Central memory CD8-positive, alpha-beta T cell (primary cell): ENCODE measurements at regions not wholly inside any gene's neighbourhood (a gene's known extent, or its start where the extent isn't known, plus 50 kb on each side); places are given as distances from the start of the nearest gene placed in this dataset.

Experiments
- ATAC-seq: fragments of 150-1000 bp; cut with Tn5 transposase; replicated peaks from 2 replicates; pipeline ENCODE4 v1.10.0; 2022; ENCODE audit warnings: mild to moderate bottlenecking, moderate FRiP score, moderate number of reproducible peaks; ENCODE audit not compliant: poor library complexity, severe bottlenecking; ENCODE audit errors: extremely low read depth
- DNase-seq, 2 donors: peaks; one replicate each; pipeline ENCODE4 v3.0.0; 2021; ENCODE audit warnings: low spot score in 2 of 2
- H3K27ac Mint-ChIP-seq: one replicate; pipeline ENCODE4 v1.8.0; 2022; ENCODE audit warnings: low read depth, mild to moderate bottlenecking, moderate library complexity, mixed read lengths
- H3K27me3 Mint-ChIP-seq: one replicate; pipeline ENCODE4 v1.8.0; 2022; ENCODE audit warnings: mixed read lengths
- H3K36me3 Mint-ChIP-seq: one replicate; pipeline ENCODE4 v1.8.0; 2022; ENCODE audit warnings: mild to moderate bottlenecking, moderate library complexity, mixed read lengths; ENCODE audit not compliant: insufficient read depth
- H3K4me1 Mint-ChIP-seq: one replicate; pipeline ENCODE4 v1.8.0; 2022; ENCODE audit warnings: mixed read lengths
- H3K4me3 Mint-ChIP-seq: one replicate; pipeline ENCODE4 v1.8.0; 2022; ENCODE audit warnings: mild to moderate bottlenecking, moderate library complexity, mixed read lengths
- H3K9me3 Mint-ChIP-seq: one replicate; pipeline ENCODE4 v1.8.0; 2022; ENCODE audit warnings: mixed read lengths

GRCh38 chr11:69395287-69395686, 86.2 kb upstream of the LINC01488 start:
- no peaks in the 10 kb centered on the region for H3K36me3 Mint-ChIP-seq
- H3K9me3 Mint-ChIP-seq: no peaks in the 10 kb centered on the region
- DNase-seq: no peak
- no peak for ATAC-seq
- H3K27me3 Mint-ChIP-seq: peaks cover 19% of the 10 kb centered on the region
- H3K4me1 Mint-ChIP-seq: no peaks in the 10 kb centered on the region
- no peak overlapping the region for H3K4me3 Mint-ChIP-seq
- H3K27ac Mint-ChIP-seq: no peak overlapping the region

- Mint-ChIP-seq H3K27me3 (peaks cover 11% of the 10 kb centered on the region), H3K36me3 (no peaks in the 10 kb centered on the region), H3K9me3 (no peaks in the 10 kb centered on the region), H3K27ac (no peak overlapping the region), H3K4me3 (no peak overlapping the region), H3K4me1 (peaks cover 3% of the 10 kb centered on the region)
- ATAC-seq (no peak), DNase-seq (no peak)
Observed at GRCh38 chr11:69396051-69396947, 85.2 kb upstream of the LINC01488 start.

- no peak overlapping the region for H3K4me3 Mint-ChIP-seq
- H3K4me1 Mint-ChIP-seq: peaks cover 7% of the 10 kb centered on the region
- DNase-seq (no peak), ATAC-seq (no peak)
- no peaks in the 10 kb centered on the region for H3K9me3 Mint-ChIP-seq
- H3K27ac Mint-ChIP-seq: no peak overlapping the region
- peaks cover 10% of the 10 kb centered on the region for H3K27me3 Mint-ChIP-seq
- H3K36me3 Mint-ChIP-seq: no peaks in the 10 kb centered on the region
Observed at GRCh38 chr11:69396948-69397307, 84.5 kb upstream of the LINC01488 start.

GRCh38 chr11:69397732-69398131, 83.7 kb upstream of the LINC01488 start:
- no peak for DNase-seq
- Mint-ChIP-seq H3K36me3 (no peaks in the 10 kb centered on the region), H3K27me3 (peaks cover 7% of the 10 kb centered on the region), H3K4me1 (peaks cover 7% of the 10 kb centered on the region), H3K4me3 (no peak overlapping the region), H3K9me3 (no peaks in the 10 kb centered on the region), H3K27ac (no peak overlapping the region)
- no peak for ATAC-seq

GRCh38 chr11:69398529-69399492, 82.7 kb upstream of the LINC01488 start:
- Mint-ChIP-seq H3K4me1 (peaks cover 7% of the 10 kb centered on the region), H3K4me3 (no peak overlapping the region), H3K27me3 (no peaks in the 10 kb centered on the region), H3K36me3 (no peaks in the 10 kb centered on the region), H3K27ac (no peak overlapping the region), H3K9me3 (peaks cover 6% of the 10 kb centered on the region)
- DNase-seq (no peak), ATAC-seq (no peak)

GRCh38 chr11:69400140-69400539, 81.3 kb upstream of the LINC01488 start:
- H3K4me1 Mint-ChIP-seq: peaks cover 7% of the 10 kb centered on the region
- H3K36me3 Mint-ChIP-seq: no peaks in the 10 kb centered on the region
- ATAC-seq (no peak), DNase-seq (no peak)
- no peaks in the 10 kb centered on the region for H3K27me3 Mint-ChIP-seq
- peaks cover 6% of the 10 kb centered on the region for H3K9me3 Mint-ChIP-seq
- no peak overlapping the region for H3K27ac Mint-ChIP-seq
- no peak overlapping the region for H3K4me3 Mint-ChIP-seq

GRCh38 chr11:69400771-69401590, 80.5 kb upstream of the LINC01488 start:
- ATAC-seq: no peak
- DNase-seq: no peak
- H3K36me3 Mint-ChIP-seq: no peaks in the 10 kb centered on the region
- peaks cover 6% of the 10 kb centered on the region for H3K9me3 Mint-ChIP-seq
- no peak overlapping the region for H3K27ac Mint-ChIP-seq
- H3K27me3 Mint-ChIP-seq: no peaks in the 10 kb centered on the region
- H3K4me3 Mint-ChIP-seq: no peak overlapping the region
- H3K4me1 Mint-ChIP-seq: peaks cover 7% of the 10 kb centered on the region

GRCh38 chr11:69401715-69402114, 79.7 kb upstream of the LINC01488 start:
- DNase-seq (no peak), ATAC-seq (no peak)
- Mint-ChIP-seq H3K9me3 (peaks cover 6% of the 10 kb centered on the region), H3K36me3 (no peaks in the 10 kb centered on the region), H3K4me3 (no peak overlapping the region), H3K27ac (no peak overlapping the region), H3K4me1 (peaks cover 7% of the 10 kb centered on the region), H3K27me3 (no peaks in the 10 kb centered on the region)

GRCh38 chr11:69402251-69402887, 79.1 kb upstream of the LINC01488 start:
- no peak overlapping the region for H3K4me3 Mint-ChIP-seq

GRCh38 chr11:69403556-69404215, 77.8 kb upstream of the LINC01488 start:
- peaks cover 7% of the 10 kb centered on the region for H3K27me3 Mint-ChIP-seq

More at GRCh38 chr11:69402251-69402887, 79.1 kb upstream of the LINC01488 start:
- Mint-ChIP-seq H3K27me3 (no peaks in the 10 kb centered on the region), H3K4me1 (peaks cover 7% of the 10 kb centered on the region), H3K27ac (no peak overlapping the region), H3K36me3 (no peaks in the 10 kb centered on the region), H3K9me3 (peaks cover 6% of the 10 kb centered on the region)
- ATAC-seq (no peak), DNase-seq (no peak)

GRCh38 chr11:69406060-69406459, 75.4 kb upstream of the LINC01488 start:
- H3K9me3 Mint-ChIP-seq: peaks cover 6% of the 10 kb centered on the region
- no peak for ATAC-seq
- no peak overlapping the region for H3K4me3 Mint-ChIP-seq
- peaks cover 11% of the 10 kb centered on the region for H3K4me1 Mint-ChIP-seq
- no peaks in the 10 kb centered on the region for H3K36me3 Mint-ChIP-seq
- peaks cover 24% of the 10 kb centered on the region for H3K27me3 Mint-ChIP-seq
- no peak for DNase-seq
- H3K27ac Mint-ChIP-seq: no peak overlapping the region

More at GRCh38 chr11:69403556-69404215, 77.8 kb upstream of the LINC01488 start:
- DNase-seq: no peak
- no peak overlapping the region for H3K4me3 Mint-ChIP-seq
- no peak for ATAC-seq
- no peak overlapping the region for H3K27ac Mint-ChIP-seq
- H3K9me3 Mint-ChIP-seq: peaks cover 6% of the 10 kb centered on the region
- peaks cover 7% of the 10 kb centered on the region for H3K4me1 Mint-ChIP-seq
- H3K36me3 Mint-ChIP-seq: no peaks in the 10 kb centered on the region
